Dermis microvascular lymphatic vessel endothelial cell (primary cell): ENCODE measurements at regions not wholly inside any gene's neighbourhood (a gene's known extent, or its start where the extent isn't known, plus 50 kb on each side); places are given as distances from the start of the nearest gene placed in this dataset.
A peak's percentile ranks its signal among the peaks of the same experiment; 100 is the strongest.

Experiments used
- DNase-seq, 2 donors: peaks; one replicate each; pipeline versions ENCODE4 v3.0.0 to v3.0.0-alpha.2; 2010; ENCODE audit warnings: low read depth in 2 of 2

GRCh38 chr3:94694894-94695293 lies 632.0 kb downstream of the NSUN3 start:
- no peak for DNase-seq

- DNase-seq: no peak
Measured at GRCh38 chr3:94704467-94704866, 641.6 kb downstream of the NSUN3 start.

GRCh38 chr3:94709249-94709902 lies 646.5 kb downstream of the NSUN3 start:
- no peak for DNase-seq

- no peak for DNase-seq
Measured at GRCh38 chr3:94714194-94714593, 651.3 kb downstream of the NSUN3 start.

- peak in 1 of 2 donors; percentile 33 for DNase-seq
Measured at GRCh38 chr3:94716326-94717018, 653.6 kb downstream of the NSUN3 start.

GRCh38 chr3:94734206-94734605 lies 671.3 kb downstream of the NSUN3 start:
- DNase-seq: no peak

- DNase-seq: no peak
Measured at GRCh38 chr3:94735354-94735753, 672.5 kb downstream of the NSUN3 start.

GRCh38 chr3:94737116-94737515 lies 674.3 kb downstream of the NSUN3 start:
- DNase-seq: no peak

GRCh38 chr3:94739420-94739819 lies 676.6 kb downstream of the NSUN3 start:
- DNase-seq: no peak

GRCh38 chr3:94758751-94759150 lies 695.9 kb downstream of the NSUN3 start:
- no peak for DNase-seq

GRCh38 chr3:94772402-94772801 lies 709.5 kb downstream of the NSUN3 start:
- DNase-seq: no peak

- no peak for DNase-seq
Measured at GRCh38 chr3:94775746-94776145, 712.9 kb downstream of the NSUN3 start.

GRCh38 chr3:94776401-94776915 lies 713.6 kb downstream of the NSUN3 start:
- no peak for DNase-seq

GRCh38 chr3:94778289-94778688 lies 715.4 kb downstream of the NSUN3 start:
- no peak for DNase-seq

GRCh38 chr3:94778814-94779494 lies 716.1 kb downstream of the NSUN3 start:
- DNase-seq: no peak

- no peak for DNase-seq
Measured at GRCh38 chr3:94779699-94780098, 716.8 kb downstream of the NSUN3 start.

GRCh38 chr3:94784274-94784673 lies 721.4 kb downstream of the NSUN3 start:
- DNase-seq: no peak

- DNase-seq: no peak
Measured at GRCh38 chr3:94787066-94787465, 724.2 kb downstream of the NSUN3 start.

GRCh38 chr3:94787734-94788270 lies 724.9 kb downstream of the NSUN3 start:
- DNase-seq: no peak

GRCh38 chr3:94794563-94794962 lies 731.7 kb downstream of the NSUN3 start:
- DNase-seq: no peak

- DNase-seq: no peak
Measured at GRCh38 chr3:94799420-94800060, 736.7 kb downstream of the NSUN3 start.

- DNase-seq: no peak
Measured at GRCh38 chr3:94811836-94812235, 749.0 kb downstream of the NSUN3 start.
